RWPE2 (cell line): ENCODE measurements at regions not wholly inside any gene's neighbourhood (a gene's known extent, or its start where the extent isn't known, plus 50 kb on each side); places are given as distances from the start of the nearest gene placed in this dataset.

Experiments used
- ATAC-seq: fragments of 200-7000 bp; cut with Tn5 transposase; 3 replicates; pipeline ENCODE4 v1.9.1; 2021; ENCODE audit warnings: low read depth
- DNase-seq: peaks from one replicate; pipeline ENCODE4 v3.0.0-alpha.2; 2020; ENCODE audit warnings: low spot score
- H3K27ac ChIP-seq: fragments of 450-650 bp; 2 replicates; pipeline ENCODE4 v1.5.1; 2017; ENCODE audit warnings: mild to moderate bottlenecking; ENCODE audit not compliant: poor library complexity, severe bottlenecking
- H3K27me3 ChIP-seq: fragments of 250-450 bp; sonication (Bioruptor Pico); 2 replicates; pipeline ENCODE4 v1.5.1; 2021; ENCODE audit warnings: mild to moderate bottlenecking, moderate library complexity; ENCODE audit not compliant: insufficient read depth, poor library complexity, severe bottlenecking
- H3K36me3 ChIP-seq: fragments of 250-450 bp; sonication (Bioruptor Pico); 2 replicates; pipeline ENCODE4 v1.5.1; 2020; ENCODE audit warnings: low read depth, mild to moderate bottlenecking, moderate library complexity
- H3K4me1 ChIP-seq: fragments of 250-450 bp; sonication (Bioruptor Pico); 2 replicates; pipeline ENCODE4 v1.5.1; 2021; ENCODE audit warnings: mild to moderate bottlenecking, moderate library complexity; ENCODE audit not compliant: insufficient read depth, poor library complexity, severe bottlenecking
- H3K4me3 ChIP-seq: fragments of 250-450 bp; sonication (Bioruptor Pico); 2 replicates; pipeline ENCODE4 v1.5.1; 2021; ENCODE audit warnings: mild to moderate bottlenecking, moderate library complexity; ENCODE audit not compliant: severe bottlenecking
- H3K9me3 ChIP-seq: fragments of 250-450 bp; sonication (Bioruptor Pico); 2 replicates; pipeline ENCODE4 v1.5.1; 2021; ENCODE audit warnings: mild to moderate bottlenecking, moderate library complexity; ENCODE audit not compliant: severe bottlenecking
- TF ChIP-seq, protein P1 (sequence below): fragments of 450-650 bp; IDR thresholded peaks from one replicate; pipeline ENCODE4 v1.5.1; 2017; ENCODE audit warnings: mild to moderate bottlenecking, moderate library complexity; ENCODE audit not compliant: poor library complexity, severe bottlenecking

DNA sequence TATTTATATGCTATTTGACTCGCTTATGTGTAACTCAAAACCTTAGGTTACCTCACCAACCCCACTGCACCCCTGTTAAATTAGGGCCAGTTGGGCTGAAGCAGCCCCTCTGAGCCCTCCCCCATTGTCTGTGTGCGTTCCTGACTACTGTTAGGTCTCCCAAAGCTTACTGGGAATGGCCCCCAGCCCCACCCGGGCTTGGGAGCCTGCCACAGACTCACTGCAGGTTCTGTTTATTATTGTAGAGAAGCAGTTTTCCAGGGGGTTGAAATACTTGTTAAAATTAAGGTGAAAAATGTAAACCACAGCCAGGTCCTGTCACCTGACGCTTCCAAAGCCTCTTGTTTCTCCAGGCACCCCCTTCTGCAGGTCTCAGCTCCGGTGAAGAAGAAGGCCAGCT is 151.7 kb downstream of the FOXL1 start:
- DNase-seq (no peak), ATAC-seq (no peak)
- TF ChIP-seq, protein P1, sequence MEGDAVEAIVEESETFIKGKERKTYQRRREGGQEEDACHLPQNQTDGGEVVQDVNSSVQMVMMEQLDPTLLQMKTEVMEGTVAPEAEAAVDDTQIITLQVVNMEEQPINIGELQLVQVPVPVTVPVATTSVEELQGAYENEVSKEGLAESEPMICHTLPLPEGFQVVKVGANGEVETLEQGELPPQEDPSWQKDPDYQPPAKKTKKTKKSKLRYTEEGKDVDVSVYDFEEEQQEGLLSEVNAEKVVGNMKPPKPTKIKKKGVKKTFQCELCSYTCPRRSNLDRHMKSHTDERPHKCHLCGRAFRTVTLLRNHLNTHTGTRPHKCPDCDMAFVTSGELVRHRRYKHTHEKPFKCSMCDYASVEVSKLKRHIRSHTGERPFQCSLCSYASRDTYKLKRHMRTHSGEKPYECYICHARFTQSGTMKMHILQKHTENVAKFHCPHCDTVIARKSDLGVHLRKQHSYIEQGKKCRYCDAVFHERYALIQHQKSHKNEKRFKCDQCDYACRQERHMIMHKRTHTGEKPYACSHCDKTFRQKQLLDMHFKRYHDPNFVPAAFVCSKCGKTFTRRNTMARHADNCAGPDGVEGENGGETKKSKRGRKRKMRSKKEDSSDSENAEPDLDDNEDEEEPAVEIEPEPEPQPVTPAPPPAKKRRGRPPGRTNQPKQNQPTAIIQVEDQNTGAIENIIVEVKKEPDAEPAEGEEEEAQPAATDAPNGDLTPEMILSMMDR = no peak
- no peaks in the 10 kb centered on the region for H3K36me3 ChIP-seq
- H3K27ac ChIP-seq = no peak overlapping the region
- peaks cover 28% of the 10 kb centered on the region for H3K27me3 ChIP-seq
- no peaks in the 10 kb centered on the region for H3K4me1 ChIP-seq
- no peak overlapping the region for H3K4me3 ChIP-seq
- H3K9me3 ChIP-seq = no peaks in the 10 kb centered on the region

DNA sequence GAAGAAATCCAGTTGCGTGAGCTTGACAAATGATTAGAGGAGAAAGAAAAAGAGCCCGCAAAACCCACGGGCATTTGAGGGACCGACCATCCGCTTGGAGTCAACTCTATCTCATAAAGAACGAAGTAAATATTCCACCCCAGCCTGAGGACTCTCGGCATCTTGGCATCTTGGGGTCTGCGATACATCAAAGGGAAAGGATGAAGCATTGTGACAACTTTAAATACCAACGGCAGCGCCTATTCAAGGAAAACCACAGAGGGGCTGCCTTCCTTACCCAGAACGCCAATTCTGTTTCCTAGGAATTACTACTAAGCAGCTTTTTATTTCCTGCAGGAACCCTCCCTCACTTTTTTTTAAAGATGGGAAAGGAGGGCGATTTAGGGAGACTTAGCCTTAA is 152.2 kb downstream of the FOXL1 start:
- peaks cover 28% of the 10 kb centered on the region for H3K27me3 ChIP-seq
- H3K4me3 ChIP-seq = no peak overlapping the region
- ATAC-seq = no peak
- H3K4me1 ChIP-seq = no peaks in the 10 kb centered on the region
- no peak overlapping the region for H3K27ac ChIP-seq
- no peaks in the 10 kb centered on the region for H3K9me3 ChIP-seq
- no peaks in the 10 kb centered on the region for H3K36me3 ChIP-seq
- TF ChIP-seq, protein P1 = no peak
- DNase-seq = no peak

DNA sequence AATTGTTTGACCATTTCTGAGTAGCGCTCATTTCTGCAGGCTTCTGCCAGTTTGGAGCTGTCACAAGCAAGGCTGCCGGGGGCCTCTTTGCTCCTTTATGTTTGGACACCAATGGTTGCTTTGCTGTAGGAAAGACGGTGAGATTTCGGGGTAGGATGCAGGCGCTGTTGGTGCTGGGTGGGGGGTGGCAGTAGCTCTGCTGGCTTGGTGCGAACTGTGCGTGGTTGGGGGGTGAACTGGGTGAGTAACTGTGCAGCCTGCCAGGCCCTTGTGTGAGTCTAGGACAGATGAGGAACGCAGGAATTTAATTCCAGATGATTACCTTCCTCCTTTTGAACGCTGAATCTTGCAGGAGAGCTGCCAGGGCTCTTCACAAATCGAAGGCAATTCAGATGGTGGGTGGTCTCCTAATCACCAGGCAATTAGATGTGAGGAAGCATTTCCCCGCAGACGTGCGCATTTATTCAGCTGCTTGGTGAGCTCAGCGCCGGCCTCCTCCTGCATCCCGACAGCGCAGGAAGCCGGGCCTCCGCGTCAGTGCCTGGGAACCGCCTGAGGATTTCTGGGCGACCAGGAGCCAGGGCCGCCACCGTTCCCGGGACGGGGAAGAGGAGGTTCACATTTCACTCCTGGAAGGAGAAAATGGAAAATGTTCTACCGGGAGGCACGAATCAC is 154.4 kb downstream of the FOXL1 start:
- H3K27ac ChIP-seq = no peak overlapping the region
- DNase-seq = no peak
- peaks cover 28% of the 10 kb centered on the region for H3K27me3 ChIP-seq

DNA sequence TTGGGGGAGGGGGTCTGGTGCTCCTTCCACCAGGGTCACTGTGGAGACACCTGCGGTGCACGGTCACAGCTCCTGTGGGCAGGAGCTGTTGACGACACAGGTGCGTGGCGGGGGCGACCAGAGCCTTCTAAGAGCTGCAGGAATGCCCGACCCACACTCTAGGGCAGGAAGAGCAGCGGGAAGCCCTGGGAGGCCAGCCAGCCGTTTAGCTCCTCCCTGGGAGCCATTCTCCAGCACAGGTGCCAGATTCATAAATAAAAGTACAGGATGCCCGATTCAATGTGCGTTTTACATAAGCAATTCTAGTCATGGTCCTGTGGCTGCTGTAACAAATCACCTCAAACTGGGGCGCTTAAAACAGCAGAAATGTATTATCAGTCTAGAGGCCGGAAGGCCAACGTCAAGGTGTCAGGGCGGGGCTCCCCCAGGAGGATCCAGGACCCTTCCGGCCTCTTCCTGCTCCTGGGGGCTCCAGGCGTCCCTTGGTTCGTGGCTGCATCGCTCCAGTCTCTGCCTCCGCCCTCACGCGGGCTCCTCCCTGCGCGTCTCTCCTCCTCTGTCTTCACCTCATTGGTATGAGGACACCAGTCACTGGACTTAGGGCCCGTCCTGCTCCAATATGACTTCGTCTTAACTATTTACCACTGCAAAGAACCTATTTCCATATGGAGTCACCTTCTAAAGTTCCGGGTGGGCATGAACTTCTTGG is 155.4 kb downstream of the FOXL1 start:
- ATAC-seq (no peak), DNase-seq (no peak)
- no peaks in the 10 kb centered on the region for H3K9me3 ChIP-seq
- H3K4me3 ChIP-seq = no peak overlapping the region
- no peaks in the 10 kb centered on the region for H3K4me1 ChIP-seq
- H3K27me3 ChIP-seq = peaks cover 28% of the 10 kb centered on the region
- no peak overlapping the region for H3K27ac ChIP-seq
- H3K36me3 ChIP-seq = no peaks in the 10 kb centered on the region
- TF ChIP-seq, protein P1 = no peak

More for the DNA sequence above, 154.4 kb downstream of the FOXL1 start:
- H3K36me3 ChIP-seq = no peaks in the 10 kb centered on the region
- ATAC-seq = no peak
- no peaks in the 10 kb centered on the region for H3K9me3 ChIP-seq
- no peak overlapping the region for H3K4me3 ChIP-seq
- TF ChIP-seq, protein P1 = no peak
- no peaks in the 10 kb centered on the region for H3K4me1 ChIP-seq
